GM12878 (cell line): ENCODE measurements at regions not wholly inside any gene's neighbourhood (a gene's known extent, or its start where the extent isn't known, plus 50 kb on each side); places are given as distances from the start of the nearest gene placed in this dataset.

ENCODE experiments used
- MTA3 ChIP-seq: IDR thresholded peaks from 2 replicates; pipeline ENCODE4 v1.6.1; 2012; ENCODE audit warnings: low read length, inconsistent platforms, borderline replicate concordance
- MYC ChIP-seq: IDR thresholded peaks from 2 replicates; pipeline ENCODE4 v1.6.1; 2011; ENCODE audit warnings: mild to moderate bottlenecking, low read length, moderate library complexity, inconsistent platforms; ENCODE audit not compliant: insufficient read depth, insufficient replicate concordance, insufficient read length, severe bottlenecking
- NFIC ChIP-seq: IDR thresholded peaks from 2 replicates; pipeline ENCODE4 v1.6.1; 2012; ENCODE audit warnings: low read depth, mild to moderate bottlenecking, inconsistent platforms, low read length, moderate library complexity
- NFYB ChIP-seq: IDR thresholded peaks from 2 replicates; pipeline ENCODE4 v1.6.1; 2011; ENCODE audit warnings: low read depth, mild to moderate bottlenecking, low read length, improper control_type of control experiment, moderate library complexity; ENCODE audit not compliant: insufficient read depth
- POLR2AphosphoS5 ChIP-seq: IDR thresholded peaks from 2 replicates; pipeline ENCODE4 v1.6.1; 2011; ENCODE audit warnings: mild to moderate bottlenecking, low read length, inconsistent platforms
- POU2F2 ChIP-seq: IDR thresholded peaks from 3 replicates; pipeline ENCODE4 v1.6.1; 2011; ENCODE audit warnings: low read depth, mild to moderate bottlenecking, low read length, borderline replicate concordance
- RBBP5 ChIP-seq: fragments of 200-600 bp; sonication (generic); conservative IDR thresholded peaks from 2 replicates; pipeline ENCODE4 v1.6.1; 2016
- STAT1 ChIP-seq: fragments of 450-650 bp; conservative IDR thresholded peaks from 2 replicates; pipeline ENCODE4 v1.6.1; 2014; ENCODE audit warnings: antibody characterized with exemption, mild to moderate bottlenecking
- ZBED1 ChIP-seq: IDR thresholded peaks from 2 replicates; pipeline ENCODE4 v1.6.1; 2016; ENCODE audit warnings: borderline replicate concordance
- ZBTB33 ChIP-seq: fragments of 450-650 bp; IDR thresholded peaks from 2 replicates; pipeline ENCODE4 v1.6.1; 2017; ENCODE audit warnings: mild to moderate bottlenecking
- TF ChIP-seq, protein P1 (sequence below): fragments of 450-650 bp; IDR thresholded peaks from 2 replicates; pipeline ENCODE4 v1.6.1; 2017; ENCODE audit warnings: borderline replicate concordance
- TF ChIP-seq, protein P2 (sequence below): fragments of 450-650 bp; IDR thresholded peaks from 2 replicates; pipeline ENCODE4 v1.6.1; 2014; ENCODE audit warnings: mild to moderate bottlenecking
- TF ChIP-seq, protein P3 (sequence below): fragments of 450-650 bp; conservative IDR thresholded peaks from 2 replicates; pipeline ENCODE4 v1.6.1; 2017; ENCODE audit warnings: mild to moderate bottlenecking, moderate library complexity
- TF ChIP-seq, protein P4 (sequence below): fragments of 450-650 bp; formaldehyde crosslinking; IDR thresholded peaks from 2 replicates; pipeline ENCODE4 v1.5.0; 2022; ENCODE audit warnings: mild to moderate bottlenecking, missing genetic modification characterization
- TF ChIP-seq, protein P5 (sequence below): IDR thresholded peaks from 2 replicates; pipeline ENCODE4 v1.6.1; 2012; ENCODE audit warnings: low read depth, low read length, improper control_type of control experiment

DNA sequence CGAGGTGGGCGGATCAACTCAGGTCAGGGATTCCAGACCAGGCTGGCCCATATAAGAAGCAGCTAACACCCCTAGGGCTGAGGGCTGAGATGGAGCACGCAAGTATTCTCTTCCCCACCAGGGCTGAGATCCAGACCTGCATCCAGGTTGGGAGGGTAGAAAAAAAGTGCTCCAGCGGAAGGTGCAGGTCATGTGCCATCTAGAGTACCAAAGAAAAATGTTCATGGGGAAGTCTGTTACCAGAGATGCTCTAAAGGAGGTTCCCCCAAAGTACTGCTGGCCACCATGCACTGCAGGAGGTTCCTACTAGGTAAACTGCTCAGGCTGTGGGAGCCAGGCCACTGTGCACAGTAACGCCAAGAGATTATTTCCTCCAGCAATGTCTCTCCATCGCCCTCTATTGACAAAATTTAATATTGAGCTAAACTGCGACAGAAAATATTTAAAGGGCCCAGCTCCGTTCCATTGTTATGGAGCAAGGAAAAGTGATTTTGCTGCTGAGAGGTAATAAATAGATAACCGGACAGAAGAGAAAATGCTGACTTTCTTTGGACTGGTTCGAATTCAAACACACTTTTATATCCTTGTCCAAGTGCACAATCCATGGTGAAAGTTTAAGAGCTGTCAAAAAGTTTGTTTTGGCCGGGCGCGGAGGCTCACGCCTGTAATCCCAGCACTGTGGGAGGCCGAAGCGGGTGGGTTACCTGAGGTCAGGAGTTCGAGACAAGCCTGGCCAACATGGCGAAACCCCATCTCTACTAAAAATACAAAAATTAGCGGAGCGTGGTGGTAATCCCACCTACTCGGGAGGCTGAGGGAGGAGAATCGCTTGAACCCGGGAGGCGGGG is 159.9 kb downstream of the OR2B2 start (continued):
- TF ChIP-seq, protein P1, sequence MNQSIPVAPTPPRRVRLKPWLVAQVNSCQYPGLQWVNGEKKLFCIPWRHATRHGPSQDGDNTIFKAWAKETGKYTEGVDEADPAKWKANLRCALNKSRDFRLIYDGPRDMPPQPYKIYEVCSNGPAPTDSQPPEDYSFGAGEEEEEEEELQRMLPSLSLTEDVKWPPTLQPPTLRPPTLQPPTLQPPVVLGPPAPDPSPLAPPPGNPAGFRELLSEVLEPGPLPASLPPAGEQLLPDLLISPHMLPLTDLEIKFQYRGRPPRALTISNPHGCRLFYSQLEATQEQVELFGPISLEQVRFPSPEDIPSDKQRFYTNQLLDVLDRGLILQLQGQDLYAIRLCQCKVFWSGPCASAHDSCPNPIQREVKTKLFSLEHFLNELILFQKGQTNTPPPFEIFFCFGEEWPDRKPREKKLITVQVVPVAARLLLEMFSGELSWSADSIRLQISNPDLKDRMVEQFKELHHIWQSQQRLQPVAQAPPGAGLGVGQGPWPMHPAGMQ, result no peak
- no peak for TF ChIP-seq RBBP5
- TF ChIP-seq, protein P2, sequence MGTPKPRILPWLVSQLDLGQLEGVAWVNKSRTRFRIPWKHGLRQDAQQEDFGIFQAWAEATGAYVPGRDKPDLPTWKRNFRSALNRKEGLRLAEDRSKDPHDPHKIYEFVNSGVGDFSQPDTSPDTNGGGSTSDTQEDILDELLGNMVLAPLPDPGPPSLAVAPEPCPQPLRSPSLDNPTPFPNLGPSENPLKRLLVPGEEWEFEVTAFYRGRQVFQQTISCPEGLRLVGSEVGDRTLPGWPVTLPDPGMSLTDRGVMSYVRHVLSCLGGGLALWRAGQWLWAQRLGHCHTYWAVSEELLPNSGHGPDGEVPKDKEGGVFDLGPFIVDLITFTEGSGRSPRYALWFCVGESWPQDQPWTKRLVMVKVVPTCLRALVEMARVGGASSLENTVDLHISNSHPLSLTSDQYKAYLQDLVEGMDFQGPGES, result no peak
- no peak for TF ChIP-seq ZBED1
- no peak for TF ChIP-seq NFYB
- TF ChIP-seq MYC, result no peak
- TF ChIP-seq POU2F2, result 0 out of 3 replicates have a peak, but pooled peaks have one; percentile 27
- TF ChIP-seq STAT1, result no peak
- TF ChIP-seq, protein P3, sequence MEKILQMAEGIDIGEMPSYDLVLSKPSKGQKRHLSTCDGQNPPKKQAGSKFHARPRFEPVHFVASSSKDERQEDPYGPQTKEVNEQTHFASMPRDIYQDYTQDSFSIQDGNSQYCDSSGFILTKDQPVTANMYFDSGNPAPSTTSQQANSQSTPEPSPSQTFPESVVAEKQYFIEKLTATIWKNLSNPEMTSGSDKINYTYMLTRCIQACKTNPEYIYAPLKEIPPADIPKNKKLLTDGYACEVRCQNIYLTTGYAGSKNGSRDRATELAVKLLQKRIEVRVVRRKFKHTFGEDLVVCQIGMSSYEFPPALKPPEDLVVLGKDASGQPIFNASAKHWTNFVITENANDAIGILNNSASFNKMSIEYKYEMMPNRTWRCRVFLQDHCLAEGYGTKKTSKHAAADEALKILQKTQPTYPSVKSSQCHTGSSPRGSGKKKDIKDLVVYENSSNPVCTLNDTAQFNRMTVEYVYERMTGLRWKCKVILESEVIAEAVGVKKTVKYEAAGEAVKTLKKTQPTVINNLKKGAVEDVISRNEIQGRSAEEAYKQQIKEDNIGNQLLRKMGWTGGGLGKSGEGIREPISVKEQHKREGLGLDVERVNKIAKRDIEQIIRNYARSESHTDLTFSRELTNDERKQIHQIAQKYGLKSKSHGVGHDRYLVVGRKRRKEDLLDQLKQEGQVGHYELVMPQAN, result peak; percentile 69
- TF ChIP-seq, protein P4, sequence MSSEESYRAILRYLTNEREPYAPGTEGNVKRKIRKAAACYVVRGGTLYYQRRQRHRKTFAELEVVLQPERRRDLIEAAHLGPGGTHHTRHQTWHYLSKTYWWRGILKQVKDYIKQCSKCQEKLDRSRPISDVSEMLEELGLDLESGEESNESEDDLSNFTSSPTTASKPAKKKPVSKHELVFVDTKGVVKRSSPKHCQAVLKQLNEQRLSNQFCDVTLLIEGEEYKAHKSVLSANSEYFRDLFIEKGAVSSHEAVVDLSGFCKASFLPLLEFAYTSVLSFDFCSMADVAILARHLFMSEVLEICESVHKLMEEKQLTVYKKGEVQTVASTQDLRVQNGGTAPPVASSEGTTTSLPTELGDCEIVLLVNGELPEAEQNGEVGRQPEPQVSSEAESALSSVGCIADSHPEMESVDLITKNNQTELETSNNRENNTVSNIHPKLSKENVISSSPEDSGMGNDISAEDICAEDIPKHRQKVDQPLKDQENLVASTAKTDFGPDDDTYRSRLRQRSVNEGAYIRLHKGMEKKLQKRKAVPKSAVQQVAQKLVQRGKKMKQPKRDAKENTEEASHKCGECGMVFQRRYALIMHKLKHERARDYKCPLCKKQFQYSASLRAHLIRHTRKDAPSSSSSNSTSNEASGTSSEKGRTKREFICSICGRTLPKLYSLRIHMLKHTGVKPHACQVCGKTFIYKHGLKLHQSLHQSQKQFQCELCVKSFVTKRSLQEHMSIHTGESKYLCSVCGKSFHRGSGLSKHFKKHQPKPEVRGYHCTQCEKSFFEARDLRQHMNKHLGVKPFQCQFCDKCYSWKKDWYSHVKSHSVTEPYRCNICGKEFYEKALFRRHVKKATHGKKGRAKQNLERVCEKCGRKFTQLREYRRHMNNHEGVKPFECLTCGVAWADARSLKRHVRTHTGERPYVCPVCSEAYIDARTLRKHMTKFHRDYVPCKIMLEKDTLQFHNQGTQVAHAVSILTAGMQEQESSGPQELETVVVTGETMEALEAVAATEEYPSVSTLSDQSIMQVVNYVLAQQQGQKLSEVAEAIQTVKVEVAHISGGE (CRISPR knock-in tag), result no peak
- peak; percentile 65; the same call in 1 of the 2 replicates for TF ChIP-seq ZBTB33
- no peak for TF ChIP-seq POLR2AphosphoS5
- TF ChIP-seq, protein P5, sequence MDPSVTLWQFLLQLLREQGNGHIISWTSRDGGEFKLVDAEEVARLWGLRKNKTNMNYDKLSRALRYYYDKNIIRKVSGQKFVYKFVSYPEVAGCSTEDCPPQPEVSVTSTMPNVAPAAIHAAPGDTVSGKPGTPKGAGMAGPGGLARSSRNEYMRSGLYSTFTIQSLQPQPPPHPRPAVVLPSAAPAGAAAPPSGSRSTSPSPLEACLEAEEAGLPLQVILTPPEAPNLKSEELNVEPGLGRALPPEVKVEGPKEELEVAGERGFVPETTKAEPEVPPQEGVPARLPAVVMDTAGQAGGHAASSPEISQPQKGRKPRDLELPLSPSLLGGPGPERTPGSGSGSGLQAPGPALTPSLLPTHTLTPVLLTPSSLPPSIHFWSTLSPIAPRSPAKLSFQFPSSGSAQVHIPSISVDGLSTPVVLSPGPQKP, result no peak
- TF ChIP-seq MTA3, result 0 out of 2 replicates have a peak, but pooled peaks have one; percentile 10
- 0 out of 2 replicates have a peak, but pooled peaks have one; percentile 13 for TF ChIP-seq NFIC
